Esophagus muscularis mucosa (tissue), 4 donors: ENCODE measurements at regions not wholly inside any gene's neighbourhood (a gene's known extent, or its start where the extent isn't known, plus 50 kb on each side); places are given as distances from the start of the nearest gene placed in this dataset.

ENCODE experiments used
- CTCF ChIP-seq, 3 experiments: fragments of 200-600 bp in 2 of 3; fragments of 450-650 bp in 1 of 3; sonication (generic) in 2 of 3; IDR thresholded peaks; one replicate each; pipeline ENCODE4 v1.5.1; 2017 to 2019; ENCODE audit warnings: antibody characterized with exemption in 3 of 3, mild to moderate bottlenecking in 2 of 3, moderate library complexity in 1 of 3
- EP300 ChIP-seq: sonication (generic); formaldehyde crosslinking; IDR thresholded peaks from one replicate; pipeline ENCODE4 v1.6.1; 2017; ENCODE audit warnings: antibody characterized with exemption
- POLR2A ChIP-seq: fragments of 450-650 bp; IDR thresholded peaks from one replicate; pipeline ENCODE4 v1.6.1; 2017; ENCODE audit warnings: antibody characterized with exemption, moderate library complexity, mild to moderate bottlenecking, low read depth
- POLR2AphosphoS5 ChIP-seq, 2 donors: sonication (generic); formaldehyde crosslinking; IDR thresholded peaks; one replicate each; pipeline ENCODE4 v1.6.1; 2017; ENCODE audit warnings: antibody characterized with exemption in 2 of 2

GRCh38 chr1:175853681-175854080 lies 110.3 kb upstream of the TNR start:
- TF ChIP-seq CTCF (IDR thresholded peaks at IDR 0.05) = no peak
- TF ChIP-seq POLR2A = no peak
- no peak for TF ChIP-seq POLR2AphosphoS5 (IDR thresholded peaks at IDR 0.05)
- TF ChIP-seq EP300 = no peak
